ENCODE measurements at regions not wholly inside any gene's neighbourhood (a gene's known extent, or its start where the extent isn't known, plus 50 kb on each side); places are given as distances from the start of the nearest gene placed in this dataset.

- Mint-ChIP-seq H3K27me3 (no peaks in the 10 kb centered on the region), H3K36me3 (no peaks in the 10 kb centered on the region), H3K4me1 (peaks cover 62 to 84% (median 71%) of the 10 kb centered on the region in 3 donors), H3K27ac (peak overlapping the region; percentile 46 to 64), H3K4me3 (no peak overlapping the region), H3K9me3 (peaks cover 0 to 4% (median 0%) of the 10 kb centered on the region in 3 donors)
- H3K36me3 ChIP-seq (ENCODE audit: control insufficient read depth in 2 of 2, extremely low read depth in 1 of 2, insufficient read depth in 1 of 2, low read length in 1 of 2), result no peaks in the 10 kb centered on the region
- ChIA-PET POLR2A (no interaction called here), CTCF (no interaction called here)
- 80% methylated on average over 2 of the region's 8 CpGs for WGBS (ENCODE audit: insufficient coverage)
- H3K27me3 ChIP-seq (replicated peaks in 1 of 2; ENCODE audit: control insufficient read depth in 2 of 2, extremely low read depth in 1 of 2, insufficient read depth in 2 of 2, low read length in 1 of 2), result no peaks in the 10 kb centered on the region
- no peak overlapping the region for H3K27ac ChIP-seq (ENCODE audit: low read length)
- ATAC-seq (replicated peaks in 1 of 4), result no peak
- DNase-seq, result peak in 1 of 35 experiments; percentile 17
- H3K4me3 ChIP-seq (ENCODE audit: control insufficient read depth in 1 of 2, extremely low read depth in 1 of 2, low read length in 1 of 2), result no peak overlapping the region
- no peaks in the 10 kb centered on the region for H3K9me3 ChIP-seq
- peaks cover 39 to 56% of the 10 kb centered on the region in 2 experiments for H3K4me1 ChIP-seq (ENCODE audit: control insufficient read depth in 1 of 2, extremely low read depth in 1 of 2, insufficient read depth in 2 of 2, low read length in 2 of 2)
Observed at GRCh38 chr10:8242295-8242872, 187.9 kb downstream of the GATA3 start.

GRCh38 chr10:8245131-8245813, 190.8 kb downstream of the GATA3 start:
- Mint-ChIP-seq H3K27me3 (no peaks in the 10 kb centered on the region), H3K36me3 (peaks cover 4% of the 10 kb centered on the region), H3K4me3 (peak overlapping the region; percentile 59 to 71 (median 61)), H3K4me1 (peaks cover 38 to 57% (median 51%) of the 10 kb centered on the region in 3 donors), H3K9me3 (peaks cover 4 to 10% (median 6%) of the 10 kb centered on the region in 3 donors), H3K27ac (peak overlapping the region; percentile 88 to 93)
- WGBS (ENCODE audit: insufficient coverage), result 0% methylated on average over 2 of the region's 8 CpGs
- CTCF ChIA-PET, result interaction anchor here (0.5 to 0.9 kb wide), 3 partner anchors 9 to 603 kb away, joined by 3 to 4 read pairs (median 3); no protein-coding TSS in a partner anchor
- Histone ChIP-seq H3K36me3 (ENCODE audit: control insufficient read depth in 2 of 2, extremely low read depth in 1 of 2, insufficient read depth in 1 of 2, low read length in 1 of 2) (no peaks in the 10 kb centered on the region), H3K27ac (ENCODE audit: low read length) (peak overlapping the region; percentile 80), H3K4me1 (ENCODE audit: control insufficient read depth in 1 of 2, extremely low read depth in 1 of 2, insufficient read depth in 2 of 2, low read length in 2 of 2) (peaks cover 34 to 35% of the 10 kb centered on the region in 2 experiments), H3K4me3 (ENCODE audit: control insufficient read depth in 1 of 2, extremely low read depth in 1 of 2, low read length in 1 of 2) (peak overlapping the region; percentile 1 to 4), H3K27me3 (replicated peaks in 1 of 2; ENCODE audit: control insufficient read depth in 2 of 2, extremely low read depth in 1 of 2, insufficient read depth in 2 of 2, low read length in 1 of 2) (no peaks in the 10 kb centered on the region), H3K9me3 (no peaks in the 10 kb centered on the region)
- POLR2A ChIA-PET, result interaction anchor here in 1 of 2 donors (0.7 to 1.0 kb wide), 3 partner anchors 16 to 850 kb away, joined by 4 read pairs; no protein-coding TSS in a partner anchor
- ATAC-seq (replicated peaks in 1 of 4) (peak; percentile 90 to 97 (median 96)), DNase-seq (peak in 6 of 35 experiments; percentile 13 to 71 (median 21))

- peak overlapping the region in 2 of 3 donors; percentile 59 to 71 for H3K4me3 Mint-ChIP-seq
- peaks cover 38 to 55% (median 51%) of the 10 kb centered on the region in 3 donors for H3K4me1 Mint-ChIP-seq
- peaks cover 4 to 10% (median 6%) of the 10 kb centered on the region in 3 donors for H3K9me3 Mint-ChIP-seq
- Histone ChIP-seq H3K9me3 (no peaks in the 10 kb centered on the region), H3K27ac (ENCODE audit: low read length) (peak overlapping the region; percentile 80), H3K36me3 (ENCODE audit: control insufficient read depth in 2 of 2, extremely low read depth in 1 of 2, insufficient read depth in 1 of 2, low read length in 1 of 2) (no peaks in the 10 kb centered on the region), H3K4me3 (ENCODE audit: control insufficient read depth in 1 of 2, extremely low read depth in 1 of 2, low read length in 1 of 2) (no peak overlapping the region), H3K27me3 (replicated peaks in 1 of 2; ENCODE audit: control insufficient read depth in 2 of 2, extremely low read depth in 1 of 2, insufficient read depth in 2 of 2, low read length in 1 of 2) (no peaks in the 10 kb centered on the region), H3K4me1 (ENCODE audit: control insufficient read depth in 1 of 2, extremely low read depth in 1 of 2, insufficient read depth in 2 of 2, low read length in 2 of 2) (peaks cover 34 to 35% of the 10 kb centered on the region in 2 experiments)
- peak in 1 of 4 experiments; percentile 15 for ATAC-seq (replicated peaks in 1 of 4)
- ChIA-PET CTCF (no interaction called here), POLR2A (interaction anchor here in 1 of 2 donors (1.0 kb wide), 1 partner anchor 87 kb away, joined by 4 read pairs; no protein-coding TSS in a partner anchor)
- peak overlapping the region; percentile 88 to 93 for H3K27ac Mint-ChIP-seq
- no peaks in the 10 kb centered on the region for H3K27me3 Mint-ChIP-seq
- WGBS (ENCODE audit: insufficient coverage), result 68% methylated on average over 2 of the region's 3 CpGs
- peaks cover 4% of the 10 kb centered on the region for H3K36me3 Mint-ChIP-seq
- DNase-seq, result no peak
Observed at GRCh38 chr10:8245814-8246142, 191.3 kb downstream of the GATA3 start.

DNA sequence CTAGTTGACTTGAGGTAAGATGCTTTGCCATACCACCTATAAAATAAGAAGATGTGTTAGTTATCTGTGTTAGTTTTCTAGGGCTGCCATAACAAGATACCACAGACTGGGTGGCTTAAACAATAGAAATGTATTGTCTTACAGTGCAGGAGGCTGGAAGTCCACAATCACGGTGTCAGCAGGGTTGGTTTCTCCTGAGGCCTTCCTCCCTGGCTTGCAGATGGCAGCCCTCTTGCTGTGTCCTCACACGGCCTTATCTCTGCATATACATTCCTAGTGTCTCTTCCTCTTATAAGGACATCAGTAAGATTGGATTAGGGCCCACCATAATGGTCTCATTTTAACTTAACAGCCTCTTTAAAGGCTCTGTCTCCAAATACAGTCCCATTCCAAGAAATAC, 192.1 kb downstream of the GATA3 start:
- Histone ChIP-seq H3K9me3 (no peaks in the 10 kb centered on the region), H3K4me3 (ENCODE audit: control insufficient read depth in 1 of 2, extremely low read depth in 1 of 2, low read length in 1 of 2) (no peak overlapping the region), H3K4me1 (ENCODE audit: control insufficient read depth in 1 of 2, extremely low read depth in 1 of 2, insufficient read depth in 2 of 2, low read length in 2 of 2) (peaks cover 34 to 35% of the 10 kb centered on the region in 2 experiments), H3K27me3 (replicated peaks in 1 of 2; ENCODE audit: control insufficient read depth in 2 of 2, extremely low read depth in 1 of 2, insufficient read depth in 2 of 2, low read length in 1 of 2) (no peaks in the 10 kb centered on the region), H3K36me3 (ENCODE audit: control insufficient read depth in 2 of 2, extremely low read depth in 1 of 2, insufficient read depth in 1 of 2, low read length in 1 of 2) (no peaks in the 10 kb centered on the region), H3K27ac (ENCODE audit: low read length) (peak overlapping the region; percentile 80)
- DNase-seq, result no peak
- Mint-ChIP-seq H3K4me1 (peaks cover 38 to 47% (median 47%) of the 10 kb centered on the region in 3 donors), H3K9me3 (peaks cover 4 to 10% (median 6%) of the 10 kb centered on the region in 3 donors), H3K27ac (peak overlapping the region in 1 of 2 donors; percentile 58), H3K27me3 (no peaks in the 10 kb centered on the region), H3K4me3 (no peak overlapping the region), H3K36me3 (peaks cover 4% of the 10 kb centered on the region)
- no CpG with 5 or more reads among the region's 2 CpGs for WGBS (ENCODE audit: insufficient coverage)
- ATAC-seq (replicated peaks in 1 of 4), result no peak
- ChIA-PET CTCF (no interaction called here), POLR2A (no interaction called here)

DNA sequence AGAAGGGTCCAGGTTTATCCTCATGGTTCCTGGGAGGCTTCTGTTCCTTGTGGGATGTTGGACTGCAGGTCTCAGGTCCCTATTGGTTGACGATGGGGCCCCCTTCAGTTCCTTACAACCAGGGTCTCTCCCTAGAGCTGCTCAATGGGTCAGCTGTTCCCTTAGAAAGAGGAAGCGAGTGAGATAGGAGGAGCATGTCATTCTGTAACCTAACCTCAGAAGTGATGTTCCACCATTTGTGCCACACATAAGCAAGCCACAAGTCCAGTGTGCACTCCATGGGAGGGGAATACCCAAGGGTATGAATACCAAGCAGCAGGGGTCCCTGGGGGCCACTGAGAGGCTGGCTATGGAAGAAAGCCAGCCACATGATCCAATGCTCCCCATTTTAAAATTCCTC, 192.7 kb downstream of the GATA3 start:
- H3K4me1 Mint-ChIP-seq, result peaks cover 38 to 47% (median 43%) of the 10 kb centered on the region in 3 donors
- H3K4me3 Mint-ChIP-seq, result no peak overlapping the region
- no peak overlapping the region for H3K27ac ChIP-seq (ENCODE audit: low read length)
- H3K9me3 ChIP-seq, result no peaks in the 10 kb centered on the region
- H3K27me3 ChIP-seq (replicated peaks in 1 of 2; ENCODE audit: control insufficient read depth in 2 of 2, extremely low read depth in 1 of 2, insufficient read depth in 2 of 2, low read length in 1 of 2), result no peaks in the 10 kb centered on the region
- ChIA-PET CTCF (no interaction called here), POLR2A (no interaction called here)
- no peaks in the 10 kb centered on the region for H3K36me3 ChIP-seq (ENCODE audit: control insufficient read depth in 2 of 2, extremely low read depth in 1 of 2, insufficient read depth in 1 of 2, low read length in 1 of 2)
- H3K4me1 ChIP-seq (ENCODE audit: control insufficient read depth in 1 of 2, extremely low read depth in 1 of 2, insufficient read depth in 2 of 2, low read length in 2 of 2), result peaks cover 31 to 35% of the 10 kb centered on the region in 2 experiments
- WGBS (ENCODE audit: insufficient coverage), result no CpG with 5 or more reads among the region's 2 CpGs
- no peak for ATAC-seq (replicated peaks in 1 of 4)
- peaks cover 4 to 10% (median 6%) of the 10 kb centered on the region in 3 donors for H3K9me3 Mint-ChIP-seq
- peaks cover 4% of the 10 kb centered on the region for H3K36me3 Mint-ChIP-seq
- H3K27ac Mint-ChIP-seq, result peak overlapping the region in 1 of 2 donors; percentile 39
- no peak overlapping the region for H3K4me3 ChIP-seq (ENCODE audit: control insufficient read depth in 1 of 2, extremely low read depth in 1 of 2, low read length in 1 of 2)
- no peaks in the 10 kb centered on the region for H3K27me3 Mint-ChIP-seq
- DNase-seq, result no peak

DNA sequence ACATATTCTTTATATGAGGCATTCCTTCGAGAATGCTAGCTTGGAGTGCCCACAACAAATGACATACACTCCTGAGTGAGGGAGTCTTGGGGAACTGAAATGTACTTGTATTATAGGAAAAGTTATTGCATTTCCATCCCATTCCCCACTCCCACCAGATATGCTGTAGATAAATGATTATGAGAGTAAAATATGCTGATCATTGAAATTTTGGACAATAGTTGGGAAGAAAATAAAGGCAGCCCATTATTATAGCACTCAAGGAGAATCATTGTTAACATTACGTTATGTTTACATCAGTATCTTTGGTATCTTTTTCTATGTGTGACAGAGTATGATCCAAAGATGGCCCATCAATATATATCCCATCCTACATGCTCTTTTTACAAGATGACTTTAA, 194.4 kb downstream of the GATA3 start:
- Histone ChIP-seq H3K9me3 (no peaks in the 10 kb centered on the region), H3K4me1 (ENCODE audit: control insufficient read depth in 1 of 2, extremely low read depth in 1 of 2, insufficient read depth in 2 of 2, low read length in 2 of 2) (peaks cover 27 to 31% of the 10 kb centered on the region in 2 experiments), H3K4me3 (ENCODE audit: control insufficient read depth in 1 of 2, extremely low read depth in 1 of 2, low read length in 1 of 2) (no peak overlapping the region), H3K27ac (ENCODE audit: low read length) (no peak overlapping the region), H3K36me3 (ENCODE audit: control insufficient read depth in 2 of 2, extremely low read depth in 1 of 2, insufficient read depth in 1 of 2, low read length in 1 of 2) (no peaks in the 10 kb centered on the region), H3K27me3 (replicated peaks in 1 of 2; ENCODE audit: control insufficient read depth in 2 of 2, extremely low read depth in 1 of 2, insufficient read depth in 2 of 2, low read length in 1 of 2) (no peaks in the 10 kb centered on the region)
- ChIA-PET CTCF (no interaction called here), POLR2A (interaction anchor here (0.6 to 0.7 kb wide), 4 partner anchors 80 to 601 kb away, joined by 3 to 5 read pairs (median 4); no protein-coding TSS in a partner anchor)
- H3K4me3 Mint-ChIP-seq, result no peak overlapping the region
- WGBS (ENCODE audit: insufficient coverage), result no CpG with 5 or more reads among the region's 2 CpGs
- H3K9me3 Mint-ChIP-seq, result peaks cover 4 to 10% (median 6%) of the 10 kb centered on the region in 3 donors
- DNase-seq (no peak), ATAC-seq (replicated peaks in 1 of 4) (no peak)
- H3K27ac Mint-ChIP-seq, result no peak overlapping the region
- H3K4me1 Mint-ChIP-seq, result peaks cover 29 to 35% (median 29%) of the 10 kb centered on the region in 3 donors
- no peaks in the 10 kb centered on the region for H3K27me3 Mint-ChIP-seq
- peaks cover 4% of the 10 kb centered on the region for H3K36me3 Mint-ChIP-seq
